Kidney (tissue), 13 donors: ENCODE measurements at regions not wholly inside any gene's neighbourhood (a gene's known extent, or its start where the extent isn't known, plus 50 kb on each side); places are given as distances from the start of the nearest gene placed in this dataset.
A peak's percentile ranks its signal among the peaks of the same experiment; 100 is the strongest.

Experiments used
- DNase-seq, 5 donors: peaks; one replicate each; pipeline ENCODE4 v3.0.0-alpha.2; 2013 to 2020
- FAIRE-seq: peaks from 2 replicates; lab custom pipeline; 2012; peaks lifted over from hg19 to GRCh38; lab: Jason Lieb, UNC
- H3K27ac ChIP-seq, 2 donors: one replicate each; pipeline ENCODE4 v1.7.0; 2013; ENCODE audit warnings: low read depth in 2 of 2, low read length in 2 of 2, inconsistent platforms in 1 of 2
- H3K27me3 ChIP-seq: one replicate; pipeline ENCODE4 v1.7.1; 2013; ENCODE audit warnings: low read length, inconsistent platforms; ENCODE audit not compliant: control insufficient read depth, insufficient read depth
- H3K36me3 ChIP-seq, 3 donors: one replicate each; pipeline versions ENCODE4 v1.7.0 to v1.7.1; 2013; ENCODE audit warnings: low read length in 3 of 3, control low read depth in 1 of 3, inconsistent platforms in 1 of 3; ENCODE audit not compliant: insufficient read depth in 3 of 3, control insufficient read depth in 2 of 3
- H3K4me1 ChIP-seq, 3 donors: one replicate each; pipeline versions ENCODE4 v1.7.0 to v1.7.1; 2013; ENCODE audit warnings: low read length in 3 of 3, inconsistent platforms in 1 of 3, low read depth in 1 of 3; ENCODE audit not compliant: control insufficient read depth in 2 of 3, insufficient read depth in 2 of 3
- H3K4me3 ChIP-seq, 3 donors: one replicate each; pipeline versions ENCODE4 v1.7.0 to v1.8.1; 2013; ENCODE audit warnings: low read length in 3 of 3, control low read depth in 1 of 3, inconsistent platforms in 1 of 3
- H3K9ac ChIP-seq, 3 donors: one replicate each; pipeline versions ENCODE4 v1.7.0 to v1.7.1; 2013; ENCODE audit warnings: low read length in 3 of 3, control low read depth in 1 of 3, inconsistent platforms in 1 of 3
- H3K9me3 ChIP-seq, 3 donors: one replicate each; pipeline versions ENCODE4 v1.7.0 to v1.7.1; 2013; ENCODE audit warnings: low read length in 3 of 3, control low read depth in 1 of 3, inconsistent platforms in 1 of 3; ENCODE audit not compliant: control insufficient read depth in 2 of 3, insufficient read depth in 1 of 3
- intact Hi-C: fragments of 100-400 bp; cut with DNase I; formaldehyde crosslinking; loops from one replicate; pipeline ENCODE4 v1.11.1; 2022
- TF ChIP-seq, protein P1 (sequence below): IDR thresholded peaks from 3 replicates; pipeline ENCODE4 v1.5.1; 2012; ENCODE audit warnings: mild to moderate bottlenecking, moderate library complexity, borderline replicate concordance; ENCODE audit not compliant: insufficient read depth; ENCODE audit errors: extremely low read depth
- donor health status: control.
- donor health status: control.
- donor health status: control.
- donor health status: control.
- donor health status: control.
- donor health status: DM: yes; HTN: yes; CAD: no.
- donor health status: Normal renal cell carcinoma (clear cell type).

DNA sequence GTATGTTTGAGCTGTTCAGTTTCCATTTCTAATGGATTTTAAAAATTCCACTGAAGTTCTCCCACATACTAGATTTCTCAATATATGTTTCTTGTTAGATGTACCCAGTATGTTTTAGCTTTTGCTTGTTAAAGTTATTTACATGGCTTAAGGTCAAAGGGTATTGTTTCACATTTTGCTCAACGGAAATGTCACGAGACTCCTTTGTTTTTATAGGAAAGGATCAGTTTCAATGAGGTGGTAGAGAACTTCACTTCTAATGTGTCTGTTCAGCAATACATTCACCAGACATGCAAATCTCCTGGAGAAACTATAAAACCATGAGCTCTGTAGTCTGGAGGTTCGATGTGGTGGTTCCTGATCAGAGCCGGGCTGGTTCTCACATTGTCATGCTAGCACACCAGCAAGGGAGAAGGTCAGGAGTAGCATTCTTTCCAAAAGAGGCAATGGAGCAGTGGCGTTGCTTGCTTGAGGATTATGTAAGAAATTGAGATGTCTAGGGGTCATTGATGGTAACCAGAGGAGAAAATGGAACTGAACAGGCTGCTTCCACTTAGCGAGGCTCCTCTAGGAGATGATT lies 114.0 kb downstream of the RAB18 start:
- no peaks in the 10 kb centered on the region for H3K36me3 ChIP-seq
- no peak for FAIRE-seq

DNA sequence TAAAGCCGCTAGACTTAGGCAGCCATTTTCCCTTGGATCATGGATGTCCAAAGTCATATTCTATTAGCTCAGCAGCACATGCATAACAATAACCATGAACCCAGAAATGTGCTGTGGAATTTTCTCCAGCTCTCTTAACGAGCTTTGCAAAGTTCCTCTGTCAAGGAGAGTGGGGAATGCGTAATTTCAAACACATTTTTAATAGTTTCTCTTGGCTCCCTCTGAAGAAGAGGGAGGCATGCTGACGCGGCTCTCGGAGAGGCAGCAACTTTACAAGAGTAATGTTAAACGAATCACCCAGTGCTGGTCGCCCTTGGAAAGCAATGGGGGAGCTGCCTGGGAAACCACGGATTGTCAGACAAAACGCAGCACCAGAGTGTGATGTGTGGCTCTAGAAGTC lies 114.8 kb downstream of the RAB18 start:
- Histone ChIP-seq H3K9me3 (no peaks in the 10 kb centered on the region), H3K4me3 (no peak overlapping the region), H3K27me3 (no peaks in the 10 kb centered on the region), H3K36me3 (no peaks in the 10 kb centered on the region), H3K4me1 (peaks cover 0 to 2% (median 0%) of the 10 kb centered on the region in 3 donors), H3K27ac (no peak overlapping the region), H3K9ac (no peak overlapping the region)
- DNase-seq (peak in 1 of 5 donors; percentile 11), FAIRE-seq (no peak)
- TF ChIP-seq, protein P1, sequence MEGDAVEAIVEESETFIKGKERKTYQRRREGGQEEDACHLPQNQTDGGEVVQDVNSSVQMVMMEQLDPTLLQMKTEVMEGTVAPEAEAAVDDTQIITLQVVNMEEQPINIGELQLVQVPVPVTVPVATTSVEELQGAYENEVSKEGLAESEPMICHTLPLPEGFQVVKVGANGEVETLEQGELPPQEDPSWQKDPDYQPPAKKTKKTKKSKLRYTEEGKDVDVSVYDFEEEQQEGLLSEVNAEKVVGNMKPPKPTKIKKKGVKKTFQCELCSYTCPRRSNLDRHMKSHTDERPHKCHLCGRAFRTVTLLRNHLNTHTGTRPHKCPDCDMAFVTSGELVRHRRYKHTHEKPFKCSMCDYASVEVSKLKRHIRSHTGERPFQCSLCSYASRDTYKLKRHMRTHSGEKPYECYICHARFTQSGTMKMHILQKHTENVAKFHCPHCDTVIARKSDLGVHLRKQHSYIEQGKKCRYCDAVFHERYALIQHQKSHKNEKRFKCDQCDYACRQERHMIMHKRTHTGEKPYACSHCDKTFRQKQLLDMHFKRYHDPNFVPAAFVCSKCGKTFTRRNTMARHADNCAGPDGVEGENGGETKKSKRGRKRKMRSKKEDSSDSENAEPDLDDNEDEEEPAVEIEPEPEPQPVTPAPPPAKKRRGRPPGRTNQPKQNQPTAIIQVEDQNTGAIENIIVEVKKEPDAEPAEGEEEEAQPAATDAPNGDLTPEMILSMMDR, result no peak
- intact Hi-C loops, result no loop called here

More for the DNA sequence above, 114.0 kb downstream of the RAB18 start:
- no peak overlapping the region for H3K4me3 ChIP-seq
- no peak overlapping the region for H3K27ac ChIP-seq
- no peaks in the 10 kb centered on the region for H3K27me3 ChIP-seq
- H3K9me3 ChIP-seq, result no peaks in the 10 kb centered on the region
- DNase-seq, result peak in 2 of 5 donors; percentile 43 to 58
- intact Hi-C loops, result no loop called here
- H3K4me1 ChIP-seq, result peaks cover 0 to 2% (median 0%) of the 10 kb centered on the region in 3 donors
- no peak overlapping the region for H3K9ac ChIP-seq
- TF ChIP-seq, protein P1, result no peak

DNA sequence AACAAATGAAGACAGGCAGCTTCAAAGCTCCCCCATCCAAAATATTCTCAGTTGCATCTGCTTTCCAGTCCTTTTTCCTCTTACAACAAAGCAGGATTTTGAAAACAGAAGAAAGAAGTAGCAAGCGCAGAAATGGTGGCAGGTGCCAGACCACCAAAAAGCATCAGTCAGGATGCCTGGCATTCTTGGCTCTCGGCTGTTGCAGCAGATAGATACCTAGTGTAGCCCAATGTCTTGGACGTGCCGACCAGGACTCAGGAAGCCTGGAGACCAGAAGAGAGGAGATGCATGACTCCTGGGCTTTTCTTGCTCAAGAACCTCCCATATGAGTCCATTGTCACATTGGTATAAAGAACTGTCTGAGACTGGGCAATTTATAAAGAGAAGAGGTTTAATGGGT lies 115.2 kb downstream of the RAB18 start:
- H3K4me3 ChIP-seq, result no peak overlapping the region
- H3K9me3 ChIP-seq, result no peaks in the 10 kb centered on the region
- TF ChIP-seq, protein P1, result no peak
- FAIRE-seq (no peak), DNase-seq (no peak)
- H3K9ac ChIP-seq, result no peak overlapping the region
- H3K4me1 ChIP-seq, result peaks cover 0 to 2% (median 0%) of the 10 kb centered on the region in 3 donors
- H3K27ac ChIP-seq, result no peak overlapping the region
- intact Hi-C loops, result no loop called here
- H3K27me3 ChIP-seq, result no peaks in the 10 kb centered on the region
- H3K36me3 ChIP-seq, result no peaks in the 10 kb centered on the region
